SK-N-SH (cell line): ENCODE measurements at regions not wholly inside any gene's neighbourhood (a gene's known extent, or its start where the extent isn't known, plus 50 kb on each side); places are given as distances from the start of the nearest gene placed in this dataset.

Experiments used
- CTCF ChIA-PET: fragments of 300-600, 350-600 bp; formaldehyde crosslinking; extraction: SDS; loops from one replicate; lab custom pipeline; 2021; lab: Yijun Ruan, JAX
- POLR2A ChIA-PET: fragments of 350-600 bp; sonication (Branson Sonifier 250); formaldehyde crosslinking; extraction: SDS; loops from one replicate; lab custom pipeline; 2020; ENCODE audit warnings: antibody characterized with exemption, inconsistent platforms; lab: Yijun Ruan, JAX
- DNase-seq: peaks from one replicate; pipeline ENCODE4 v3.0.0; 2012
- H2AFZ ChIP-seq: fragments of 200-600 bp; sonication (generic); 2 replicates; pipeline ENCODE4 v1.8.1; 2016; ENCODE audit warnings: antibody characterized with exemption, mild to moderate bottlenecking, low read depth
- H3F3A ChIP-seq: fragments of 200-600 bp; sonication (generic); replicated peaks from 2 replicates; pipeline ENCODE3; 2016; ENCODE audit warnings: antibody characterized with exemption, mild to moderate bottlenecking; ENCODE audit not compliant: insufficient read depth
- H3K27ac ChIP-seq, 2 experiments: fragments of 200-500 bp in 1 of 2; fragments of 200-600 bp in 1 of 2; sonication (Bioruptor generic) in 1 of 2; sonication (generic), shearing (Covaris generic) in 1 of 2; 2 replicates each; pipeline versions ENCODE4 v1.5.1 to v1.6.1; 2014 to 2016; ENCODE audit warnings: low read depth in 2 of 2, inconsistent platforms in 1 of 2, low read length in 1 of 2, mild to moderate bottlenecking in 1 of 2, mixed read lengths in 1 of 2
- H3K27me3 ChIP-seq: fragments of 200-600 bp; sonication (generic), shearing (Covaris generic); 2 replicates; pipeline ENCODE4 v1.6.1; 2016; ENCODE audit warnings: mixed run types; ENCODE audit not compliant: insufficient read depth
- H3K36me3 ChIP-seq, 2 experiments: fragments of 200-500 bp in 1 of 2; fragments of 200-600 bp in 1 of 2; sonication (Bioruptor generic) in 1 of 2; sonication (generic) in 1 of 2; replicated peaks in 1 of 2; 2 replicates each; pipeline versions ENCODE3 to v1.5.1; 2014 to 2016; ENCODE audit warnings: low read length in 1 of 2, mild to moderate bottlenecking in 1 of 2; ENCODE audit not compliant: insufficient read depth in 2 of 2, control insufficient read depth in 1 of 2
- H3K4me1 ChIP-seq, 2 experiments: fragments of 200-500 bp in 1 of 2; fragments of 200-600 bp in 1 of 2; sonication (Bioruptor generic) in 1 of 2; sonication (generic), shearing (Covaris generic) in 1 of 2; 2 replicates each; pipeline versions ENCODE4 v1.5.1 to v1.6.1; 2014 to 2016; ENCODE audit warnings: low read depth in 1 of 2, low read length in 1 of 2, mixed run types in 1 of 2; ENCODE audit not compliant: insufficient read depth in 2 of 2, control insufficient read depth in 1 of 2
- H3K4me2 ChIP-seq: fragments of 200-600 bp; sonication (generic), shearing (Covaris generic); 2 replicates; pipeline ENCODE4 v1.6.1; 2017; ENCODE audit warnings: mixed run types
- H3K4me3 ChIP-seq, 2 experiments: fragments of 200-500 bp in 1 of 2; fragments of 200-600 bp in 1 of 2; sonication (Bioruptor generic) in 1 of 2; sonication (generic), shearing (Covaris generic) in 1 of 2; 2 replicates each; pipeline versions ENCODE4 v1.5.1 to v1.8.1; 2014 to 2016; ENCODE audit warnings: low read depth in 2 of 2, inconsistent platforms in 1 of 2, low read length in 1 of 2, mild to moderate bottlenecking in 1 of 2, mixed read lengths in 1 of 2, moderate library complexity in 1 of 2
- H3K79me2 ChIP-seq: fragments of 200-600 bp; sonication (generic); 2 replicates; pipeline ENCODE4 v1.8.1; 2017; ENCODE audit warnings: mild to moderate bottlenecking; ENCODE audit not compliant: insufficient read depth
- H3K9ac ChIP-seq: fragments of 200-600 bp; sonication (generic); 2 replicates; pipeline ENCODE4 v1.6.1; 2017; ENCODE audit warnings: mixed run types
- H3K9me2 ChIP-seq: fragments of 200-600 bp; sonication (generic); 2 replicates; pipeline ENCODE4 v1.6.1; 2017; ENCODE audit warnings: mixed run types
- H3K9me3 ChIP-seq: fragments of 200-600 bp; sonication (generic); 2 replicates; pipeline ENCODE4 v1.6.1; 2017; ENCODE audit warnings: mixed run types, mild to moderate bottlenecking, moderate library complexity
- H4K20me1 ChIP-seq: fragments of 200-600 bp; sonication (generic); 2 replicates; pipeline ENCODE4 v1.6.1; 2017; ENCODE audit warnings: mild to moderate bottlenecking, mixed run types; ENCODE audit not compliant: insufficient read depth
- CHD2 ChIP-seq: fragments of 150-350 bp; IDR thresholded peaks from 2 replicates; pipeline ENCODE4 v1.6.1; 2018; ENCODE audit warnings: low read length; ENCODE audit not compliant: partially characterized antibody
- EP300 ChIP-seq, 2 experiments: IDR thresholded peaks; 2 replicates each; pipeline versions ENCODE4 v1.4.0 to v1.6.1; 2012; ENCODE audit warnings: borderline replicate concordance in 1 of 2, low read depth in 1 of 2, low read length in 1 of 2
- FOSL2 ChIP-seq: IDR thresholded peaks from 2 replicates; pipeline ENCODE4 v1.4.0; 2012; ENCODE audit warnings: low read depth, mild to moderate bottlenecking, moderate library complexity, borderline replicate concordance
- FOXM1 ChIP-seq: IDR thresholded peaks from 2 replicates; pipeline ENCODE4 v1.4.0; 2012; ENCODE audit warnings: low read depth, mild to moderate bottlenecking
- GATA2 ChIP-seq: sonication (generic); formaldehyde crosslinking; IDR thresholded peaks from 2 replicates; pipeline ENCODE4 v1.5.0; 2020; ENCODE audit warnings: mild to moderate bottlenecking, missing genetic modification reagents
- MXI1 ChIP-seq: IDR thresholded peaks from 2 replicates; pipeline ENCODE4 v1.6.1; 2012; ENCODE audit warnings: mild to moderate bottlenecking, low read depth, low read length, improper control_type of control experiment
- NRF1 ChIP-seq: IDR thresholded peaks from 2 replicates; pipeline ENCODE4 v1.6.1; 2012; ENCODE audit warnings: low read depth, mild to moderate bottlenecking, low read length
- PBX3 ChIP-seq: IDR thresholded peaks from 2 replicates; pipeline ENCODE4; 2012
- RCOR1 ChIP-seq: fragments of 150-350 bp; IDR thresholded peaks from 2 replicates; pipeline ENCODE4 v1.6.1; 2017; ENCODE audit warnings: antibody characterized with exemption, low read length
- REST ChIP-seq: IDR thresholded peaks from 2 replicates; pipeline ENCODE4 v1.6.1; 2012; ENCODE audit warnings: mild to moderate bottlenecking, low read depth, low read length, moderate library complexity
- RFX5 ChIP-seq: IDR thresholded peaks from 2 replicates; pipeline ENCODE4 v1.6.1; 2012; ENCODE audit warnings: mild to moderate bottlenecking, improper control_type of control experiment, low read length
- SMC3 ChIP-seq: IDR thresholded peaks from 2 replicates; pipeline ENCODE4 v1.6.1; 2012; ENCODE audit warnings: low read depth, low read length, improper control_type of control experiment
- TAF1 ChIP-seq: IDR thresholded peaks from 2 replicates; pipeline ENCODE4 v1.6.1; 2012; ENCODE audit warnings: low read depth, mild to moderate bottlenecking, low read length, moderate library complexity, borderline replicate concordance
- TEAD4 ChIP-seq: IDR thresholded peaks from 2 replicates; pipeline ENCODE4 v1.4.0; 2012; ENCODE audit warnings: mild to moderate bottlenecking, borderline replicate concordance; ENCODE audit not compliant: insufficient read depth
- USF2 ChIP-seq: fragments of 150-350 bp; IDR thresholded peaks from 2 replicates; pipeline ENCODE4 v1.6.1; 2017; ENCODE audit warnings: antibody characterized with exemption, low read length, low read depth, borderline replicate concordance
- WGBS: methylation state at CpG from one replicate; pipeline ENCODE4 v1.1.6; 2017; ENCODE audit warnings: low lambda C conversion rate; 5-methylcytosine and 5-hydroxymethylcytosine counted together

GRCh38 chr3:59531066-59531745, 481.4 kb upstream of the CFAP20DC start (continued):
- TF ChIP-seq EP300 (IDR thresholded peaks at IDR 0.05; ENCODE audit: borderline replicate concordance in 1 of 2, low read depth in 1 of 2, low read length in 1 of 2), result no peak
- no peak for TF ChIP-seq NRF1
- TF ChIP-seq REST, result no peak
- TF ChIP-seq MXI1, result no peak
- TF ChIP-seq USF2, result no peak
- no peak for TF ChIP-seq TEAD4
- TF ChIP-seq, all 33 proteins: peak for 0

- no peaks in the 10 kb centered on the region for H4K20me1 ChIP-seq
- CTCF ChIA-PET, result interaction anchor here (1.5 kb wide), 1 partner anchor 11 kb away, joined by 3 read pairs; no protein-coding TSS in a partner anchor
Measured at GRCh38 chr3:59528251-59528650, 478.4 kb upstream of the CFAP20DC start.

GRCh38 chr3:59527493-59527892, 477.7 kb upstream of the CFAP20DC start:
- no peak overlapping the region for H3K9ac ChIP-seq
- H3K4me1 ChIP-seq, result no peaks in the 10 kb centered on the region; a peak in 1 of 4 replicates
- no peaks in the 10 kb centered on the region for H3K36me3 ChIP-seq
- CTCF ChIA-PET, result interaction anchor here (0.9 to 1.5 kb wide), 2 partner anchors 10 to 330 kb away, joined by 3 read pairs; no protein-coding TSS in a partner anchor
- no peaks in the 10 kb centered on the region for H3F3A ChIP-seq
- H3K4me2 ChIP-seq, result no peak overlapping the region
- no peaks in the 10 kb centered on the region for H3K9me3 ChIP-seq
- H4K20me1 ChIP-seq, result no peaks in the 10 kb centered on the region
- POLR2A ChIA-PET, result no interaction called here
- H2AFZ ChIP-seq, result no peak overlapping the region
- no peaks in the 10 kb centered on the region for H3K27me3 ChIP-seq
- no peak overlapping the region for H3K4me3 ChIP-seq
- 35% methylated on average over 3 of the region's 3 CpGs for WGBS
- H3K9me2 ChIP-seq, result no peaks in the 10 kb centered on the region
- no peak for TF ChIP-seq PBX3
- TF ChIP-seq TEAD4, result no peak
- TF ChIP-seq RCOR1, result no peak
- TF ChIP-seq REST, result no peak
- no peak for TF ChIP-seq TAF1
- no peak for TF ChIP-seq SMC3
- no peak for TF ChIP-seq CHD2
- TF ChIP-seq GATA2 (CRISPR knock-in tag), result no peak
- no peak for TF ChIP-seq EP300 (IDR thresholded peaks at IDR 0.05; ENCODE audit: borderline replicate concordance in 1 of 2, low read depth in 1 of 2, low read length in 1 of 2)
- no peak overlapping the region for H3K27ac ChIP-seq
- H3K79me2 ChIP-seq, result no peaks in the 10 kb centered on the region
- DNase-seq, result no peak

More at GRCh38 chr3:59528251-59528650, 478.4 kb upstream of the CFAP20DC start:
- Histone ChIP-seq H3K9ac (no peak overlapping the region), H3K36me3 (no peaks in the 10 kb centered on the region), H3K27me3 (no peaks in the 10 kb centered on the region), H3K27ac (no peak overlapping the region), H3K4me1 (no peaks in the 10 kb centered on the region; a peak in 1 of 4 replicates), H3K79me2 (no peaks in the 10 kb centered on the region), H2AFZ (no peak overlapping the region), H3K4me2 (no peak overlapping the region), H3F3A (no peaks in the 10 kb centered on the region), H3K4me3 (no peak overlapping the region), H3K9me3 (no peaks in the 10 kb centered on the region), H3K9me2 (no peaks in the 10 kb centered on the region)
- TF ChIP-seq FOSL2, result no peak
- TF ChIP-seq FOXM1, result no peak
- no peak for TF ChIP-seq RFX5
- POLR2A ChIA-PET, result no interaction called here
- 61% methylated on average over 5 of the region's 5 CpGs for WGBS
- no peak for DNase-seq
